ENCODE measurements at regions not wholly inside any gene's neighbourhood (a gene's known extent, or its start where the extent isn't known, plus 50 kb on each side); places are given as distances from the start of the nearest gene placed in this dataset.

GRCh38 chr18:72114801-72115594 is 429.1 kb downstream of the CBLN2 start:
- no peak overlapping the region for H3K4me3 ChIP-seq (replicated peaks; ENCODE audit: low read depth, low read length)
- DNase-seq (ENCODE audit: low read depth): no peak
- TF ChIP-seq CTCF (IDR thresholded peaks at IDR 0.05; ENCODE audit: low read length, missing control alignments): no peak

GRCh38 chr18:72107647-72108383 is 436.3 kb downstream of the CBLN2 start:
- no peak overlapping the region for H3K4me3 ChIP-seq (replicated peaks; ENCODE audit: low read depth, low read length)
- peak; percentile 7 for DNase-seq (ENCODE audit: low read depth)
- no peak for TF ChIP-seq CTCF (IDR thresholded peaks at IDR 0.05; ENCODE audit: low read length, missing control alignments)

- DNase-seq (ENCODE audit: low read depth): no peak
- no peak overlapping the region for H3K4me3 ChIP-seq (replicated peaks; ENCODE audit: low read depth, low read length)
- no peak for TF ChIP-seq CTCF (IDR thresholded peaks at IDR 0.05; ENCODE audit: low read length, missing control alignments)
Measured at GRCh38 chr18:72104851-72105250, 439.3 kb downstream of the CBLN2 start.

GRCh38 chr18:72102412-72102811 is 441.7 kb downstream of the CBLN2 start:
- TF ChIP-seq CTCF (IDR thresholded peaks at IDR 0.05; ENCODE audit: low read length, missing control alignments): no peak
- no peak for DNase-seq (ENCODE audit: low read depth)
- H3K4me3 ChIP-seq (replicated peaks; ENCODE audit: low read depth, low read length): no peak overlapping the region

GRCh38 chr18:72100465-72101004 is 443.6 kb downstream of the CBLN2 start:
- no peak for TF ChIP-seq CTCF (IDR thresholded peaks at IDR 0.05; ENCODE audit: low read length, missing control alignments)
- DNase-seq (ENCODE audit: low read depth): no peak
- H3K4me3 ChIP-seq (replicated peaks; ENCODE audit: low read depth, low read length): no peak overlapping the region

GRCh38 chr18:72091369-72091768 is 452.8 kb downstream of the CBLN2 start:
- TF ChIP-seq CTCF (IDR thresholded peaks at IDR 0.05; ENCODE audit: low read length, missing control alignments): no peak
- no peak for DNase-seq (ENCODE audit: low read depth)
- H3K4me3 ChIP-seq (replicated peaks; ENCODE audit: low read depth, low read length): no peak overlapping the region
